Prostate gland (tissue), 2 donors: ENCODE measurements at regions not wholly inside any gene's neighbourhood (a gene's known extent, or its start where the extent isn't known, plus 50 kb on each side); places are given as distances from the start of the nearest gene placed in this dataset.

Experiments
- CTCF ChIP-seq, 4 experiments: fragments of 200-600 bp in 2 of 4; fragments of 450-650 bp in 2 of 4; sonication (generic) in 2 of 4; IDR thresholded peaks; 1 replicate in 3 of 4; 2 replicates in 1 of 4; pipeline ENCODE4 v1.5.1; 2016 to 2019; ENCODE audit warnings: antibody characterized with exemption in 4 of 4, mild to moderate bottlenecking in 2 of 4, moderate library complexity in 2 of 4
- POLR2A ChIP-seq: fragments of 450-650 bp; IDR thresholded peaks from one replicate; pipeline ENCODE4 v1.6.1; 2016; ENCODE audit warnings: antibody characterized with exemption, mild to moderate bottlenecking
- POLR2AphosphoS5 ChIP-seq: sonication (generic); formaldehyde crosslinking; IDR thresholded peaks from one replicate; pipeline ENCODE4 v1.6.1; 2017; ENCODE audit warnings: antibody characterized with exemption

- no peak for TF ChIP-seq POLR2AphosphoS5
- TF ChIP-seq POLR2A = no peak
- no peak for TF ChIP-seq CTCF (IDR thresholded peaks at IDR 0.05)
Measured at GRCh38 chr5:167268337-167268736, 1023.1 kb upstream of the WWC1 start.
